ENCODE measurements at regions not wholly inside any gene's neighbourhood (a gene's known extent, or its start where the extent isn't known, plus 50 kb on each side); places are given as distances from the start of the nearest gene placed in this dataset.

- Histone ChIP-seq H2BK120ac (ENCODE audit: low read depth, low read length) (no peak overlapping the region), H3K4ac (ENCODE audit: low read depth, low read length) (no peak overlapping the region), H3K18ac (ENCODE audit: low read depth, low read length) (no peak overlapping the region), H4K20me1 (ENCODE audit: insufficient read depth, low read length) (no peaks in the 10 kb centered on the region), H3K27me3 (ENCODE audit: control insufficient read depth, insufficient read depth, low read length) (peaks cover 3% of the 10 kb centered on the region; the same call in 1 of the 2 replicates), H3K4me1 (ENCODE audit: control insufficient read depth, insufficient read depth, low read length) (peaks cover 12% of the 10 kb centered on the region), H4K5ac (ENCODE audit: low read depth, low read length) (no peak overlapping the region), H4K8ac (ENCODE audit: low read depth in 2 of 2, low read length in 2 of 2) (no peak overlapping the region), H3K79me1 (ENCODE audit: low read depth in 1 of 2, low read length in 2 of 2) (no peaks in the 10 kb centered on the region), H3K4me3 (ENCODE audit: insufficient read depth, low read depth, low read length) (no peak overlapping the region), H3K56ac (ENCODE audit: extremely low read depth, insufficient read depth, low read length) (no peak overlapping the region), H3K23ac (ENCODE audit: low read depth, low read length) (no peak overlapping the region), H2BK5ac (ENCODE audit: low read depth, low read length, poor library complexity, severe bottlenecking) (no peak overlapping the region), H2BK15ac (ENCODE audit: low read depth, low read length) (no peak overlapping the region), H3K9ac (ENCODE audit: low read depth, low read length) (no peak overlapping the region), H3K36me3 (ENCODE audit: control insufficient read depth, insufficient read depth, low read length) (no peaks in the 10 kb centered on the region), H3K14ac (replicated peaks; ENCODE audit: low read depth, low read length) (no peak overlapping the region), H2AK5ac (ENCODE audit: low read depth, low read length) (no peak overlapping the region), H4K91ac (ENCODE audit: insufficient read depth, low read depth, low read length) (no peak overlapping the region), H2AK9ac (replicated peaks; ENCODE audit: low read depth, low read length, poor library complexity) (no peak overlapping the region), H3K4me2 (ENCODE audit: low read depth, low read length) (no peak overlapping the region), H2BK20ac (ENCODE audit: low read depth, low read length) (no peak overlapping the region), H3K9me3 (ENCODE audit: control insufficient read depth, insufficient read depth, low read length) (no peaks in the 10 kb centered on the region; the same call in 1 of the 2 replicates), H2AFZ (replicated peaks; ENCODE audit: low read length, poor library complexity) (no peak overlapping the region), H3K9me1 (ENCODE audit: insufficient read depth, low read length) (peaks cover 7% of the 10 kb centered on the region; the same call in 1 of the 2 replicates), H3K27ac (ENCODE audit: insufficient read depth, low read length) (no peak overlapping the region)
- intact Hi-C loops (cut with micrococcal nuclease) (no loop called here), in situ Hi-C loops (cut with MboI; ENCODE audit: low sequenced_read_pairs) (no loop called here), dilution Hi-C loops (cut with HindIII; ENCODE audit: low sequenced_read_pairs, unreplicated experiment) (no loop called here)
- ChIA-PET CTCF (interaction anchor here (0.6 kb wide), 2 partner anchors 73 to 841 kb away, joined by 3 to 4 read pairs; no protein-coding TSS in a partner anchor), POLR2A (ENCODE audit: unreplicated experiment) (no interaction called here)
- ATAC-seq (ENCODE audit: low read depth) (no peak), DNase-seq (peak; percentile 12)
- TF ChIP-seq MAZ (IDR thresholded peaks at IDR 0.05; ENCODE audit: borderline replicate concordance, low read depth, low read length) (no peak), CEBPB (IDR thresholded peaks at IDR 0.05; ENCODE audit: low read depth, low read length) (peak; percentile 76)
- no TSS peak for BruUV-seq (replicated peaks)
- no CpG with 5 or more reads among the region's 1 CpG for WGBS, 2 experiments (ENCODE audit: extremely low coverage in 2 of 2, insufficient read length in 1 of 2)
Measured at GRCh38 chr9:107710546-107710945, 221.0 kb upstream of the KLF4 start.
